HUDEP-2 (cell line): ENCODE measurements at regions not wholly inside any gene's neighbourhood (a gene's known extent, or its start where the extent isn't known, plus 50 kb on each side); places are given as distances from the start of the nearest gene placed in this dataset.
"Not testable (repeated sequence)": the region's sequence is repeated elsewhere in the genome, so short reads cannot be mapped to it uniquely, and the experiment has no call there.

Experiments
- DNase-seq, 76 experiments: peaks; one replicate each; lab custom pipeline; 2025; ENCODE audit not compliant: unreplicated experiment in 76 of 76; lab: John Stamatoyannopoulos, UW

- DNase-seq = no peak
These were observed 817.1 kb upstream of the TMEFF2 start for GRCh38 chr2:193011870-193012269.

- no peak for DNase-seq
These were observed 798.3 kb upstream of the TMEFF2 start for GRCh38 chr2:192993059-192993458.

- DNase-seq = no peak
These were observed 788.4 kb upstream of the TMEFF2 start for GRCh38 chr2:192983173-192983572.

GRCh38 chr2:192978395-192978794 is 783.7 kb upstream of the TMEFF2 start:
- DNase-seq = no peak

GRCh38 chr2:192971981-192972380 is 777.2 kb upstream of the TMEFF2 start:
- no peak for DNase-seq

GRCh38 chr2:192969055-192969454 is 774.3 kb upstream of the TMEFF2 start:
- DNase-seq = no peak

GRCh38 chr2:192960945-192961344 is 766.2 kb upstream of the TMEFF2 start:
- no peak for DNase-seq

GRCh38 chr2:192958615-192959014 is 763.9 kb upstream of the TMEFF2 start:
- not testable (repeated sequence) for DNase-seq

GRCh38 chr2:192957425-192957824 is 762.7 kb upstream of the TMEFF2 start:
- DNase-seq = no peak

GRCh38 chr2:192953116-192953515 is 758.4 kb upstream of the TMEFF2 start:
- DNase-seq = no peak

GRCh38 chr2:192952245-192952644 is 757.5 kb upstream of the TMEFF2 start:
- no peak for DNase-seq

GRCh38 chr2:192948316-192948715 is 753.6 kb upstream of the TMEFF2 start:
- no peak for DNase-seq

GRCh38 chr2:192947352-192947751 is 752.6 kb upstream of the TMEFF2 start:
- no peak for DNase-seq

- no peak for DNase-seq
These were observed 746.0 kb upstream of the TMEFF2 start for GRCh38 chr2:192940767-192941166.

GRCh38 chr2:192932376-192932775 is 737.6 kb upstream of the TMEFF2 start:
- DNase-seq = no peak

GRCh38 chr2:192921631-192922030 is 726.9 kb upstream of the TMEFF2 start:
- not testable (repeated sequence) for DNase-seq

- no peak for DNase-seq
These were observed 706.7 kb upstream of the TMEFF2 start for GRCh38 chr2:192901446-192901845.

- no peak for DNase-seq
These were observed 704.7 kb upstream of the TMEFF2 start for GRCh38 chr2:192899466-192899865.

- DNase-seq = not testable (repeated sequence)
These were observed 699.2 kb upstream of the TMEFF2 start for GRCh38 chr2:192893976-192894375.

GRCh38 chr2:192888109-192888508 is 693.4 kb upstream of the TMEFF2 start:
- no peak for DNase-seq

GRCh38 chr2:192887337-192887736 is 692.6 kb upstream of the TMEFF2 start:
- DNase-seq = no peak

- no peak for DNase-seq
These were observed 691.9 kb upstream of the TMEFF2 start for GRCh38 chr2:192886636-192887035.

- no peak for DNase-seq
These were observed 690.9 kb upstream of the TMEFF2 start for GRCh38 chr2:192885569-192886160.
